MM.1S (cell line): ENCODE measurements at regions not wholly inside any gene's neighbourhood (a gene's known extent, or its start where the extent isn't known, plus 50 kb on each side); places are given as distances from the start of the nearest gene placed in this dataset.

Experiments used
- EZH2 ChIP-seq: fragments of 300-600 bp; sonication (generic); optimal IDR thresholded peaks from 2 replicates; pipeline ENCODE3; 2017; ENCODE audit warnings: low read depth, mild to moderate bottlenecking, antibody characterized with exemption, low read length, mixed read lengths
- EZH2phosphoT487 ChIP-seq: fragments of 300-600 bp; sonication (generic); IDR thresholded peaks from 2 replicates; pipeline ENCODE4 v1.6.1; 2018; ENCODE audit warnings: antibody characterized with exemption, low read length
- TF ChIP-seq, protein P1 (sequence below): fragments of 300-600 bp; sonication (generic); IDR thresholded peaks from 2 replicates; pipeline ENCODE4 v1.5.1; 2016; ENCODE audit warnings: antibody characterized with exemption, low read length, mixed read lengths

DNA sequence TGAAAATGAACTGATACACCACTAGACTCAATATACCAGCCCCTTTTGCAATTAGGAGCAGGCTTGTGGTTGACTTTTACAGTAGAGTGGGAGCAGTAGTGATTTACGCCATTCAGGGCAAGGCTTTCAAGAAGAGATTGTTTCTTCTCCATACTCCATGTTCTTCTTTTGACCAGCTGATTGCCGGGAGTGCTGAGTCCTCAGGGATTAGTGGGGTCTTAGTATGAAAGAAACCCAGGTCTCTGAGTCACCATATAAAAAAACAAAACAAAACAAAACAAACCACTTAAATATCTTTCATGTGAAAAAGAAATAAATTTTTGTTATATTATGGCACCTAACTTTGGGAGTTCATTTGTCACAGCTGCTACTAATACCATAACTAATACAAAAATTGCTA lies 465.6 kb upstream of the TRIB2 start:
- TF ChIP-seq, protein P1, sequence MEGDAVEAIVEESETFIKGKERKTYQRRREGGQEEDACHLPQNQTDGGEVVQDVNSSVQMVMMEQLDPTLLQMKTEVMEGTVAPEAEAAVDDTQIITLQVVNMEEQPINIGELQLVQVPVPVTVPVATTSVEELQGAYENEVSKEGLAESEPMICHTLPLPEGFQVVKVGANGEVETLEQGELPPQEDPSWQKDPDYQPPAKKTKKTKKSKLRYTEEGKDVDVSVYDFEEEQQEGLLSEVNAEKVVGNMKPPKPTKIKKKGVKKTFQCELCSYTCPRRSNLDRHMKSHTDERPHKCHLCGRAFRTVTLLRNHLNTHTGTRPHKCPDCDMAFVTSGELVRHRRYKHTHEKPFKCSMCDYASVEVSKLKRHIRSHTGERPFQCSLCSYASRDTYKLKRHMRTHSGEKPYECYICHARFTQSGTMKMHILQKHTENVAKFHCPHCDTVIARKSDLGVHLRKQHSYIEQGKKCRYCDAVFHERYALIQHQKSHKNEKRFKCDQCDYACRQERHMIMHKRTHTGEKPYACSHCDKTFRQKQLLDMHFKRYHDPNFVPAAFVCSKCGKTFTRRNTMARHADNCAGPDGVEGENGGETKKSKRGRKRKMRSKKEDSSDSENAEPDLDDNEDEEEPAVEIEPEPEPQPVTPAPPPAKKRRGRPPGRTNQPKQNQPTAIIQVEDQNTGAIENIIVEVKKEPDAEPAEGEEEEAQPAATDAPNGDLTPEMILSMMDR, result no peak
- no peak for TF ChIP-seq EZH2
- no peak for TF ChIP-seq EZH2phosphoT487
